H1 (cell line): ENCODE measurements at regions not wholly inside any gene's neighbourhood (a gene's known extent, or its start where the extent isn't known, plus 50 kb on each side); places are given as distances from the start of the nearest gene placed in this dataset.

Source experiments
- CTCF ChIA-PET: fragments of 300-600 bp; sonication (Branson Sonifier 250); formaldehyde crosslinking; loops from one replicate; lab custom pipeline; 2021; ENCODE audit not compliant: partially characterized antibody; lab: Charles Lee
- POLR2A ChIA-PET: fragments of 300-600 bp; sonication (Branson Sonifier 250); formaldehyde crosslinking; loops from one replicate; lab custom pipeline; 2021; ENCODE audit warnings: inconsistent platforms; ENCODE audit not compliant: partially characterized antibody; lab: Charles Lee
- DNase-seq, 2 experiments: peaks; one replicate each; pipeline versions ENCODE4 v3.0.0 to v3.0.0-alpha.2; 2010 to 2022; ENCODE audit warnings: low spot score in 2 of 2, low read depth in 1 of 2, mixed read lengths in 1 of 2
- FAIRE-seq: peaks from 2 replicates; lab custom pipeline; 2011; peaks lifted over from hg19 to GRCh38; lab: Jason Lieb, UNC
- H2AFZ ChIP-seq: 2 replicates; pipeline ENCODE4 v1.8.1; 2012; ENCODE audit warnings: low read length, inconsistent platforms
- H2AK5ac ChIP-seq: 2 replicates; pipeline ENCODE4 v1.6.1; 2013; ENCODE audit warnings: low read depth, low read length
- H2BK120ac ChIP-seq: replicated peaks from 2 replicates; pipeline ENCODE3; 2013; ENCODE audit warnings: low read depth, low read length, inconsistent platforms
- H2BK12ac ChIP-seq: 2 replicates; pipeline ENCODE4 v1.6.1; 2013; ENCODE audit warnings: low read depth, low read length
- H2BK15ac ChIP-seq: 2 replicates; pipeline ENCODE4 v1.6.1; 2013; ENCODE audit warnings: low read length
- H2BK20ac ChIP-seq: 2 replicates; pipeline ENCODE4 v1.6.1; 2013; ENCODE audit warnings: low read length
- H2BK5ac ChIP-seq: 2 replicates; pipeline ENCODE4 v1.6.1; 2013; ENCODE audit warnings: low read depth, low read length
- H3K14ac ChIP-seq: 2 replicates; pipeline ENCODE4 v1.6.1; 2013; ENCODE audit warnings: inconsistent platforms; ENCODE audit not compliant: insufficient read length
- H3K18ac ChIP-seq: 2 replicates; pipeline ENCODE4 v1.6.1; 2013; ENCODE audit warnings: low read length; ENCODE audit errors: extremely low read depth
- H3K23ac ChIP-seq: 2 replicates; pipeline ENCODE4 v1.6.1; 2013; ENCODE audit warnings: inconsistent platforms; ENCODE audit not compliant: insufficient read length
- H3K23me2 ChIP-seq: 2 replicates; pipeline ENCODE4 v1.6.1; 2013; ENCODE audit warnings: low read depth, low read length
- H3K27ac ChIP-seq: 2 replicates; pipeline ENCODE4 v1.6.1; 2011; ENCODE audit warnings: low read depth, low read length, inconsistent platforms
- H3K27me3 ChIP-seq, 4 experiments: replicated peaks in 1 of 4; 1 replicate in 1 of 4; 2 replicates in 3 of 4; pipeline versions ENCODE4 v1.6.1 to v1.8.1; 2011 to 2013; ENCODE audit warnings: low read length in 3 of 4, mild to moderate bottlenecking in 3 of 4, inconsistent platforms in 2 of 4, mixed read lengths in 2 of 4, moderate library complexity in 1 of 4; ENCODE audit not compliant: control insufficient read depth in 3 of 4, insufficient read depth in 3 of 4; ENCODE audit errors: extremely low read depth in 1 of 4
- H3K36me3 ChIP-seq, 4 experiments: 2 replicates each; pipeline versions ENCODE4 v1.6.1 to v1.8.1; 2011 to 2013; ENCODE audit warnings: mild to moderate bottlenecking in 4 of 4, low read length in 3 of 4, moderate library complexity in 2 of 4, control low read depth in 1 of 4, inconsistent platforms in 1 of 4; ENCODE audit not compliant: insufficient read depth in 4 of 4, control insufficient read depth in 2 of 4
- H3K4ac ChIP-seq: replicated peaks from 2 replicates; pipeline ENCODE3; 2013; ENCODE audit warnings: low read length, low read depth, mixed read lengths, inconsistent platforms; ENCODE audit not compliant: insufficient read length
- H3K4me1 ChIP-seq, 4 experiments: replicated peaks in 1 of 4; 1 replicate in 1 of 4; 2 replicates in 3 of 4; pipeline versions ENCODE4 v1.6.1 to v1.8.1; 2011 to 2013; ENCODE audit warnings: low read length in 3 of 4, inconsistent platforms in 2 of 4, mixed read lengths in 1 of 4; ENCODE audit not compliant: insufficient read depth in 4 of 4, control insufficient read depth in 3 of 4
- H3K4me2 ChIP-seq, 2 experiments: 2 replicates each; pipeline versions ENCODE4 v1.6.1 to v1.8.1; 2011 to 2013; ENCODE audit warnings: low read depth in 2 of 2, low read length in 2 of 2, control low read depth in 1 of 2, inconsistent platforms in 1 of 2, mild to moderate bottlenecking in 1 of 2; ENCODE audit not compliant: insufficient read depth in 1 of 2
- H3K4me3 ChIP-seq, 4 experiments: fragments of 200-600, 300-600 bp in 1 of 4; sonication (generic), shearing (Covaris generic), sonication (Bioruptor Twin) in 1 of 4; 2 replicates each; pipeline versions ENCODE4 v1.5.1 to v1.8.1; 2011 to 2016; ENCODE audit warnings: low read length in 4 of 4, low read depth in 3 of 4, control low read depth in 2 of 4, inconsistent platforms in 2 of 4, mild to moderate bottlenecking in 2 of 4, mixed read lengths in 1 of 4, moderate library complexity in 1 of 4; ENCODE audit not compliant: insufficient read depth in 2 of 4; ENCODE audit errors: extremely low read depth in 1 of 4
- H3K56ac ChIP-seq: replicated peaks from 2 replicates; pipeline ENCODE3; 2013; ENCODE audit warnings: low read depth, mild to moderate bottlenecking, mixed read lengths, low read length, inconsistent platforms; ENCODE audit not compliant: insufficient read length
- H3K79me1 ChIP-seq: 2 replicates; pipeline ENCODE4 v1.6.1; 2013; ENCODE audit warnings: low read depth, low read length, control low read depth
- H3K79me2 ChIP-seq, 2 experiments: 2 replicates each; pipeline versions ENCODE4 v1.6.1 to v1.8.1; 2012 to 2013; ENCODE audit warnings: low read length in 2 of 2, mild to moderate bottlenecking in 2 of 2, inconsistent platforms in 1 of 2; ENCODE audit not compliant: insufficient read depth in 2 of 2, control insufficient read depth in 1 of 2
- H3K9ac ChIP-seq, 4 experiments: replicated peaks in 1 of 4; 1 replicate in 1 of 4; 2 replicates in 3 of 4; pipeline versions ENCODE4 v1.6.1 to v1.8.1; 2011 to 2013; ENCODE audit warnings: low read depth in 3 of 4, low read length in 3 of 4, control low read depth in 2 of 4, mild to moderate bottlenecking in 2 of 4, moderate library complexity in 2 of 4, inconsistent platforms in 1 of 4; ENCODE audit errors: extremely low read depth in 1 of 4
- H3K9me3 ChIP-seq, 2 experiments: 2 replicates each; pipeline versions ENCODE4 v1.6.1 to v1.8.1; 2012 to 2013; ENCODE audit warnings: mild to moderate bottlenecking in 2 of 2, moderate library complexity in 2 of 2, control low read depth in 1 of 2, inconsistent platforms in 1 of 2, low read depth in 1 of 2, low read length in 1 of 2, mixed read lengths in 1 of 2; ENCODE audit not compliant: insufficient read depth in 2 of 2
- H4K20me1 ChIP-seq, 2 experiments: replicated peaks in 1 of 2; 2 replicates each; pipeline versions ENCODE3 to v1.8.1; 2011 to 2013; ENCODE audit warnings: inconsistent platforms in 2 of 2, low read length in 2 of 2, mild to moderate bottlenecking in 1 of 2; ENCODE audit not compliant: insufficient read depth in 2 of 2, control insufficient read depth in 1 of 2
- H4K5ac ChIP-seq: 2 replicates; pipeline ENCODE4 v1.6.1; 2013; ENCODE audit warnings: low read length, low read depth, mixed read lengths, inconsistent platforms; ENCODE audit not compliant: insufficient read length
- H4K8ac ChIP-seq: 2 replicates; pipeline ENCODE4 v1.8.0; 2013; ENCODE audit warnings: mild to moderate bottlenecking, moderate library complexity, low read length, inconsistent platforms; ENCODE audit not compliant: insufficient read depth; ENCODE audit errors: extremely low read depth
- H4K91ac ChIP-seq: replicated peaks from 2 replicates; pipeline ENCODE3; 2013; ENCODE audit warnings: low read length, mixed read lengths, inconsistent platforms; ENCODE audit not compliant: insufficient read length
- BACH1 ChIP-seq: IDR thresholded peaks from 2 replicates; pipeline ENCODE4 v1.6.1; 2012; ENCODE audit warnings: low read length, improper control_type of control experiment
- CEBPB ChIP-seq: IDR thresholded peaks from 2 replicates; pipeline ENCODE4 v1.6.1; 2012; ENCODE audit warnings: low read depth, low read length
- CREB1 ChIP-seq: IDR thresholded peaks from 2 replicates; pipeline ENCODE4 v1.6.1; 2012; ENCODE audit warnings: inconsistent platforms
- EP300 ChIP-seq, 2 experiments: IDR thresholded peaks; 1 replicate in 1 of 2; 2 replicates in 1 of 2; pipeline ENCODE4 v1.6.1; 2011 to 2012; ENCODE audit warnings: low read depth in 2 of 2, low read length in 2 of 2, mild to moderate bottlenecking in 2 of 2, borderline replicate concordance in 1 of 2, inconsistent platforms in 1 of 2, moderate library complexity in 1 of 2
- EZH2 ChIP-seq: fragments of 200-600 bp; sonication (generic); IDR thresholded peaks from 2 replicates; pipeline ENCODE4 v1.7.1; 2012; ENCODE audit warnings: low read depth, mild to moderate bottlenecking, moderate library complexity, low read length, inconsistent platforms; ENCODE audit not compliant: severe bottlenecking
- GABPA ChIP-seq: IDR thresholded peaks from 2 replicates; pipeline ENCODE4 v1.6.1; 2011; ENCODE audit warnings: mild to moderate bottlenecking, low read length, moderate library complexity, borderline replicate concordance; ENCODE audit not compliant: insufficient read depth
- GTF2F1 ChIP-seq: IDR thresholded peaks from 2 replicates; pipeline ENCODE4 v1.6.1; 2012; ENCODE audit warnings: low read depth, low read length, improper control_type of control experiment, borderline replicate concordance
- POU5F1 ChIP-seq: IDR thresholded peaks from 2 replicates; pipeline ENCODE4 v1.6.1; 2011; ENCODE audit warnings: low read depth, mild to moderate bottlenecking, low read length, moderate library complexity
- RFX5 ChIP-seq: IDR thresholded peaks from 2 replicates; pipeline ENCODE4 v1.6.1; 2011; ENCODE audit warnings: low read depth, low read length, improper control_type of control experiment, borderline replicate concordance
- SAP30 ChIP-seq: fragments of 300-600 bp; sonication (generic); IDR thresholded peaks from 2 replicates; pipeline ENCODE4 v1.7.1; 2012; ENCODE audit warnings: low read length, moderate library complexity, mild to moderate bottlenecking, inconsistent platforms; ENCODE audit not compliant: insufficient read depth, insufficient replicate concordance
- SIRT6 ChIP-seq: IDR thresholded peaks from one replicate; pipeline ENCODE4 v1.7.1; 2012; ENCODE audit warnings: low read length, inconsistent platforms
- TAF7 ChIP-seq: optimal IDR thresholded peaks from 2 replicates; pipeline ENCODE3; 2011; ENCODE audit warnings: low read depth, mild to moderate bottlenecking, inconsistent platforms, low read length, moderate library complexity, borderline replicate concordance
- TCF12 ChIP-seq: IDR thresholded peaks from 2 replicates; pipeline ENCODE4 v1.6.1; 2011; ENCODE audit warnings: low read depth, mild to moderate bottlenecking, low read length
- ZNF274 ChIP-seq: IDR thresholded peaks from 2 replicates; pipeline ENCODE4 v1.7.0; 2012; ENCODE audit warnings: low read length, borderline replicate concordance; ENCODE audit errors: extremely low read depth
- WGBS, 2 experiments: shearing (Covaris generic) in 1 of 2; methylation state at CpG; one replicate each; pipeline versions ENCODE4 v1.1.6 to v1.1.7; 2013 to 2015; ENCODE audit warnings: low lambda C conversion rate in 2 of 2, mixed read lengths in 2 of 2, inconsistent platforms in 1 of 2, low coverage in 1 of 2, missing lambda C conversion rate in 1 of 2; ENCODE audit not compliant: insufficient replicate concordance in 2 of 2, insufficient coverage in 1 of 2, insufficient read length in 1 of 2; ENCODE audit errors: extremely low coverage in 1 of 2, missing lambda C conversion rate in 1 of 2; 5-methylcytosine and 5-hydroxymethylcytosine counted together

- Histone ChIP-seq H2AFZ (no peak overlapping the region), H2BK12ac (no peak overlapping the region), H3K23ac (no peak overlapping the region), H2BK5ac (no peak overlapping the region), H3K4ac (no peak overlapping the region), H4K20me1 (no peaks in the 10 kb centered on the region), H4K8ac (no peak overlapping the region), H3K79me2 (no peaks in the 10 kb centered on the region), H3K4me1 (no peaks in the 10 kb centered on the region), H3K9ac (no peak overlapping the region), H3K23me2 (no peaks in the 10 kb centered on the region), H3K27me3 (no peaks in the 10 kb centered on the region), H3K14ac (no peak overlapping the region), H4K5ac (no peak overlapping the region), H2BK20ac (no peak overlapping the region), H3K56ac (no peak overlapping the region), H3K4me2 (no peak overlapping the region), H2BK15ac (no peak overlapping the region), H3K18ac (no peak overlapping the region), H3K36me3 (no peaks in the 10 kb centered on the region), H2BK120ac (no peak overlapping the region), H2AK5ac (no peak overlapping the region), H3K4me3 (no peak overlapping the region), H4K91ac (no peak overlapping the region), H3K79me1 (no peaks in the 10 kb centered on the region), H3K27ac (no peak overlapping the region), H3K9me3 (no peaks in the 10 kb centered on the region)
- TF ChIP-seq EP300 (IDR thresholded peaks at IDR 0.05; ENCODE audit: borderline replicate concordance in 1 of 2, low read depth in 2 of 2, low read length in 2 of 2) (no peak), GABPA (no peak), ZNF274 (no peak), SIRT6 (no peak), GTF2F1 (no peak), TAF7 (no peak), SAP30 (no peak), CREB1 (no peak), TCF12 (no peak), CEBPB (no peak), BACH1 (no peak), EZH2 (no peak), RFX5 (no peak), POU5F1 (no peak)
- ChIA-PET CTCF (no interaction called here), POLR2A (no interaction called here)
- FAIRE-seq (no peak), DNase-seq (no peak)
- 73% methylated on average over 1 of the region's 1 CpG; no CpG with 5 or more reads in 1 of the 2 experiments for WGBS, 2 experiments
Measured at GRCh38 chr3:145013931-145014330, 1042.3 kb downstream of the DIPK2A start.
